Smooth muscle cell of the brain vasculature (primary cell): ENCODE measurements at regions not wholly inside any gene's neighbourhood (a gene's known extent, or its start where the extent isn't known, plus 50 kb on each side); places are given as distances from the start of the nearest gene placed in this dataset.
"Not testable (repeated sequence)": the region's sequence is repeated elsewhere in the genome, so short reads cannot be mapped to it uniquely, and the experiment has no call there.

Experiments
- DNase-seq: peaks from one replicate; pipeline ENCODE4 v3.0.0-alpha.2; 2012; ENCODE audit warnings: low read depth, low spot score

GRCh38 chr12:25424211-25424731 is 128.8 kb downstream of the LMNTD1 start:
- no peak for DNase-seq

- no peak for DNase-seq
These were observed 129.6 kb downstream of the LMNTD1 start for GRCh38 chr12:25423355-25424050.

GRCh38 chr12:25422241-25422640 is 130.8 kb downstream of the LMNTD1 start:
- DNase-seq = no peak

GRCh38 chr12:25421651-25422167 is 131.4 kb downstream of the LMNTD1 start:
- DNase-seq = no peak

GRCh38 chr12:25420116-25420515 is 133.0 kb downstream of the LMNTD1 start:
- DNase-seq = no peak

- DNase-seq = no peak
These were observed 133.5 kb downstream of the LMNTD1 start for GRCh38 chr12:25419595-25419994.

GRCh38 chr12:25417071-25417470 is 136.0 kb downstream of the LMNTD1 start:
- DNase-seq = no peak

GRCh38 chr12:25416516-25416915 is 136.6 kb downstream of the LMNTD1 start:
- no peak for DNase-seq

- DNase-seq = no peak
These were observed 138.1 kb downstream of the LMNTD1 start for GRCh38 chr12:25415004-25415403.

- DNase-seq = no peak
These were observed 140.3 kb downstream of the LMNTD1 start for GRCh38 chr12:25412735-25413134.

- no peak for DNase-seq
These were observed 148.1 kb downstream of the LMNTD1 start for GRCh38 chr12:25404955-25405354.

- no peak for DNase-seq
These were observed 151.0 kb upstream of the KRAS start for GRCh38 chr12:25401547-25402345.

GRCh38 chr12:25397001-25397400 is 146.3 kb upstream of the KRAS start:
- no peak for DNase-seq

- no peak for DNase-seq
These were observed 144.5 kb upstream of the KRAS start for GRCh38 chr12:25395227-25395626.

- not testable (repeated sequence) for DNase-seq
These were observed 144.0 kb upstream of the KRAS start for GRCh38 chr12:25394775-25395174.

GRCh38 chr12:25394025-25394424 is 143.3 kb upstream of the KRAS start:
- no peak for DNase-seq

- not testable (repeated sequence) for DNase-seq
These were observed 140.6 kb upstream of the KRAS start for GRCh38 chr12:25391346-25391745.

GRCh38 chr12:25388183-25388582 is 137.5 kb upstream of the KRAS start:
- DNase-seq = no peak

GRCh38 chr12:25387732-25388050 is 137.0 kb upstream of the KRAS start:
- no peak for DNase-seq

- peak; percentile 86 for DNase-seq
These were observed 136.4 kb upstream of the KRAS start for GRCh38 chr12:25386831-25387731.

GRCh38 chr12:25384893-25385248 is 134.1 kb upstream of the KRAS start:
- DNase-seq = no peak
